ENCODE measurements at regions not wholly inside any gene's neighbourhood (a gene's known extent, or its start where the extent isn't known, plus 50 kb on each side); places are given as distances from the start of the nearest gene placed in this dataset.

- DNase-seq, result no peak
These were observed 477.1 kb upstream of the NR2F2 start for GRCh38 chr15:95853350-95853749.

- no peak for DNase-seq
These were observed 473.3 kb upstream of the NR2F2 start for GRCh38 chr15:95857124-95857757.

- DNase-seq, result no peak
These were observed 472.7 kb upstream of the NR2F2 start for GRCh38 chr15:95857758-95858157.

- no peak for DNase-seq
These were observed 470.1 kb upstream of the NR2F2 start for GRCh38 chr15:95860406-95860805.

GRCh38 chr15:95864467-95864886 lies 466.0 kb upstream of the NR2F2 start:
- no peak for DNase-seq

DNA sequence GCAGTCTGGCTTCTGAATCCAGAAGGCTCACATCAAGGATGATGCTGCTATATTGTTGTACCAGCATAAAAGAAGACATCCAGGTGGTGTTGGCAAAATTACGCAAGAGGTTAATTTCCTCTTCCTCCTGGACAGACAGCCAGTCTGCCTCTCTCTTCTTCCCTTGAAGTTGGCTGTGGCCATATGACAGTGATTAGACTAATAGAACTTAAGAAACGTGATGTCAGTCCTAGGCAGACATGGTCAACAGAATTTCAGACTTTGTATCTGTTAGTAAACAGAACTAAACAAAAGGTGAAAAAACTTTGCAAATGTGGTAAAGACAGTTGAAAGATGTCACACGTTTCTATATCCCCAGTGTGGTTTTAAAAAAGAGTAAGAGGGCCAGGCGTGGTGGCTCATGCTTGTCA lies 465.2 kb upstream of the NR2F2 start:
- DNase-seq, result no peak

- DNase-seq, result no peak
These were observed 463.6 kb upstream of the NR2F2 start for GRCh38 chr15:95866711-95867440.

GRCh38 chr15:95868450-95868849 lies 462.1 kb upstream of the NR2F2 start:
- peak in 1 of 2 donors; percentile 6 for DNase-seq

- no peak for DNase-seq
These were observed 461.5 kb upstream of the NR2F2 start for GRCh38 chr15:95868970-95869369.

GRCh38 chr15:95869920-95870319 lies 460.6 kb upstream of the NR2F2 start:
- DNase-seq, result no peak

DNA sequence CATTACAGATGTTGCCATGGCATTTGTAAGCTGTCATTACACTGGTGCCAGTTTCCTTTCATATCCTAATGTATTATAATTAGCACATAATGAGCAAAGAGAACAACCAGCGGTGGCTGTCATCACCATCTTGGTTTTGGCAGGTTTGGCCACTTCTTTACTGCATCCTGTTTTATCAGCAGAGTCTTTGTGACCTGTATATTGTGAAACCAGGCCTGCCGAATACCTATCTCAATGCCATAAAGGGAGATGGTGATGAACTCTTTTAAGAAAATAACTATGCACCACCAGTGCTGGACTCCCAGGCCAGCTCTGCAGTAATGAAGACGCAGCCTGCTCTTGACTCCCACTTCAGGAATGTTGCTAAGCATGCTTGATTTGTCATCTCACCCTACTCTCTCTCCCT lies 458.1 kb upstream of the NR2F2 start:
- DNase-seq, result no peak

DNA sequence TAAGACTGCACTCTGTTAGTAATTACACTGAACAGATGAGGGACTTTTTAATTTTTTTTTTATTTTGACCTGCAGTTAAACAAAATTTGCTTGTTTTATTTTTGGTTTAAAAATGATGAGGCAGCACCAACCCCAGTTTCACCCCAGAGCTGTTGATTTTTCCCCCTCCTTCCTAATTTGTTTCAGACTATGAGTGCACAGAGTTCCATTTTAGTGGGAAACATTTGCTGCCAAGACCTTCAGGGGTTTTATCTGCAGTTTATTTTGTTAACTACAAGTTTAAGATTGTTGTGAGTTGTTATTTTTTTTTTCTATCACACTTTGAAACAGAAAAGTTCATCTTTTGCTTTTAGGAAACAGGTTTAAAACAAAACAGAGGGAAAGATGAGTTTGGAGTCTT lies 455.9 kb upstream of the NR2F2 start:
- no peak for DNase-seq

DNA sequence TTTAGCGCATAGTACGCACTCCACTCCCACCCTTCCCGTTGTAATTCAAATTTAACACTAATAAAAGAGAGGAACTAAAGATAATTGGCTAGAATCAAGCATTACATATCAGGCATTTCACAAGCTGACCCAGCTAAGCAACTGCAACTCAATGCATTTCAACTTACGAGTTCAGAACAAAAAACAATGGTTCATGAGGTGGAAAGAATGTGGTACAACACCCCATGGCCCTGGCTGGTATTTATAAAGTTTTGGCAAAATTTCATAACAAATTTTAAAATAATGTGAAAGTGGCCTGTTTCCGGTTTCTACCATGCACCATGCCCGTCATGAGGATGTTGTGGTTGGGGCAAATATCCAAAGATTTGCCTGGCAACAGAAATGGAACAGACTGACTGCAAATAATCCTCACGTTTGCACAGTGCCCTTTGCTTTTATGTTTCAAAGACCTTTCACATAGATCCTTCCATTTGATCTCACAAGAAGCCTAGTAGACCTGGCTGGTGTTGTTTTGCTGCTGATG lies 455.3 kb upstream of the NR2F2 start:
- peak in 1 of 2 donors; percentile 38 for DNase-seq

- DNase-seq, result no peak
These were observed 450.4 kb upstream of the NR2F2 start for GRCh38 chr15:95880031-95880570.

DNA sequence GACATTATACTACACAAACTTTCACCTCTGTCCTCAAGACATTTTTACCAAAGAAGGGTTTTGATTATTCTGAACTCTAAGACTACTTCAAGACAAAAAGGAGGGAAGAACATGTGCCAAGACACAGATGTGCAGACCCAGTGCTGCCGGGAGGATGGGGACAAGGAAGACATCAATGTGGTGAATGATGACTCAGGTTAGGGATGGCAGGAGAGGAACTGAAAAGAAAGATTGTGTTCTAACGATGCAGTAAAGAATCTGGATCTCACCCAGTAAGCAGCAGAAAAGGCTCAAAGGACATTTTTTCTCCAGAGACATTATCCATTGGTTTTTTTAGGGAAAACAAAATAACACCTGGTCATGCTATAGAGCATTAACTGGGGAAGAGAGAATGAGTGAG lies 449.9 kb upstream of the NR2F2 start:
- no peak for DNase-seq

- no peak for DNase-seq
These were observed 447.4 kb upstream of the NR2F2 start for GRCh38 chr15:95883064-95883463.

DNA sequence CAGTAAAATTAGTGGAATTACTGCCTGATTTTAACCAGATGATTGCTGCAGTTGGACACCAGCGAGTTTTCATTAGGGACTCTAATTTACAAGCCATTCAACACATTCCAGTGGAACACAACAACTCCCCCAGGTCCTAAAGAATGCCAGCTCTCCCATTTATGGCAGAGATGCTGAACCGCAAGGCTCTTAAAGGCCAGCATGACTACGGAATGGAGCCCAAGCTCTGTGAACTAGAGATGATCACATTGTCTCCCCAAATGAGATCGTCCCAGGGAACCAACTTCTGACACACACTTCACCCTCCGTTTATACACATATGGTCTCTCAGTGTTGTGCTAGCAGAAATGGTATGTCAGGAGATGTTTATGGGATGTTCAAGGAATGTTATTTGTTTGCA lies 446.2 kb upstream of the NR2F2 start:
- no peak for DNase-seq

DNA sequence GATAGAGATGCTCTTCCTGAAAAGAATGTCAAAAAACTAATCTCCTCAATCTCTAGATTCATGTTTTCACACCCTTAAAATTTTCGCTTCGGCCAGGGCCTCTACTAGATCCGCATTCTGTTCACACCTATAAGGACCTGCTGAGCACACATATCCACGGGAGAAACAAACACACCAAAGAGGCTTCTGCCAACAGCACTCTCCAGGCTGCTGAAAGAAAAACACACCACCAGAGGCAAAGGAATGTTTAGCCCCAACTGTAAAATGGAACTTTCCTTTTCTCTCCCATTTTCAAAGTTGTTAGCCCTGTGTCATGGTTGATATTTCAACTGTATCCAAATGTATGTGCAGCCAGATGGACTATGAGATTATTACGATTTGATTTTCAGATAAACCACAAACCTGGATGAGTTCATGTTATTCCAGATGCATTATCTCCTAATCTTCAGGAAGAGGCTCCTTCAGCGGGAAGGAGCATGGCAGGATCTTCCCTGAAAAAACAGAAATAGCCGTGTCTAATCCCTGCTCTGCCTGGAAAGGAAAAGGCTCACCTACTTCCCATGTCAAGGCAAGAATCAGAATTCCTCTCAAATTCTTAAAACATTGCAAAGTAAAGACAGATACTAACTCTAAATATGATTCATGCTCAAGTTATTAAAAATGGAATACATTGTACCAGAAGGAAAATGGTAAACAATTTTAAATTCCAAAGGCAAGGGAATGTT lies 442.7 kb upstream of the NR2F2 start:
- no peak for DNase-seq

- no peak for DNase-seq
These were observed 441.7 kb upstream of the NR2F2 start for GRCh38 chr15:95888762-95889161.

GRCh38 chr15:95894407-95894956 lies 436.0 kb upstream of the NR2F2 start:
- no peak for DNase-seq

- no peak for DNase-seq
These were observed 435.0 kb upstream of the NR2F2 start for GRCh38 chr15:95895508-95895907.

- no peak for DNase-seq
These were observed 432.8 kb upstream of the NR2F2 start for GRCh38 chr15:95897651-95898050.

DNA sequence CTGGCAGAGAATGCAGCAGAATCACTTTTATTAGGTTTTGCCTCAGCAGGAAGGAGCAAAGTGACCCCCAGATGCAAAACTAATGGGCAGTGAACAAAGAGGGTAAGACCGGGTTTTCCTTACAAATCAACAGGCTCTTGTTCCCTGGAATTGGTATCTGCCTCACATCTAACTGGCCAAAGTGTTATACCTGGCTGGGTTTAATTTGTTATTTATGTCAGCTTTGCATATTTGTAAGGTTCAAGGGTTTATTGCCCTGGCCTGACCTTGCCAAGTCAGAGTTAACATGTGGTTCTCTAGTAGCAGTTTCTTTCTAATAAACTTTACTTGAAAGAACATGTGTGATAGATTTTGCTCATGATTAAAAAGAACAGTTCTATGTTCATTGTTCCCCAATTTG lies 431.7 kb upstream of the NR2F2 start:
- DNase-seq, result no peak
